ENCODE measurements at regions not wholly inside any gene's neighbourhood (a gene's known extent, or its start where the extent isn't known, plus 50 kb on each side); places are given as distances from the start of the nearest gene placed in this dataset.

GRCh38 chr5:172545291-172545801, 91.0 kb upstream of the SH3PXD2B start:
- H3K4me1 ChIP-seq, result no peaks in the 10 kb centered on the region
- no peaks in the 10 kb centered on the region for H3K9me3 Mint-ChIP-seq (ENCODE audit: unreplicated experiment)
- H3K4me3 ChIP-seq (ENCODE audit: low read depth, low read length), result no peak overlapping the region
- no peaks in the 10 kb centered on the region for H3K27me3 ChIP-seq (replicated peaks; ENCODE audit: control insufficient read depth, insufficient read depth, low read length)
- no peaks in the 10 kb centered on the region for H3K9me3 ChIP-seq
- no peak overlapping the region for H3K27ac Mint-ChIP-seq (ENCODE audit: unreplicated experiment)
- peaks cover 4% of the 10 kb centered on the region for H3K27me3 Mint-ChIP-seq (ENCODE audit: insufficient read depth, unreplicated experiment)
- DNase-seq, result no peak
- TF ChIP-seq CTCF (IDR thresholded peaks at IDR 0.05; ENCODE audit: insufficient read depth in 1 of 2, low read depth in 1 of 2, low read length in 1 of 2, severe bottlenecking in 1 of 2, unreplicated experiment in 1 of 2), result no peak
- BruUV-seq (replicated peaks), result no TSS peak
- intact Hi-C loops (cut with micrococcal nuclease; ENCODE audit: unreplicated experiment), result no loop called here
- H3K36me3 ChIP-seq (ENCODE audit: control insufficient read depth, insufficient read depth, low read length), result no peaks in the 10 kb centered on the region
- POLR2A ChIA-PET, result no interaction called here
- no peaks in the 10 kb centered on the region for H3K4me1 Mint-ChIP-seq (ENCODE audit: low read depth, unreplicated experiment)
- CTCF ChIA-PET, result no interaction called here
- no peak overlapping the region for H3K4me3 Mint-ChIP-seq (ENCODE audit: unreplicated experiment)
- H3K36me3 Mint-ChIP-seq (ENCODE audit: insufficient read depth, unreplicated experiment), result no peaks in the 10 kb centered on the region

GRCh38 chr5:172544371-172545095, 90.2 kb upstream of the SH3PXD2B start:
- peaks cover 4% of the 10 kb centered on the region for H3K27me3 Mint-ChIP-seq (ENCODE audit: insufficient read depth, unreplicated experiment)
- TF ChIP-seq CTCF (IDR thresholded peaks at IDR 0.05; ENCODE audit: insufficient read depth in 1 of 2, low read depth in 1 of 2, low read length in 1 of 2, severe bottlenecking in 1 of 2, unreplicated experiment in 1 of 2), result no peak
- H3K4me1 ChIP-seq, result no peaks in the 10 kb centered on the region
- H3K36me3 Mint-ChIP-seq (ENCODE audit: insufficient read depth, unreplicated experiment), result no peaks in the 10 kb centered on the region
- no TSS peak for BruUV-seq (replicated peaks)
- no peaks in the 10 kb centered on the region for H3K9me3 ChIP-seq
- no peaks in the 10 kb centered on the region for H3K27me3 ChIP-seq (replicated peaks; ENCODE audit: control insufficient read depth, insufficient read depth, low read length)
- no peak for DNase-seq
- no peaks in the 10 kb centered on the region for H3K4me1 Mint-ChIP-seq (ENCODE audit: low read depth, unreplicated experiment)
- POLR2A ChIA-PET, result no interaction called here
- no peak overlapping the region for H3K27ac Mint-ChIP-seq (ENCODE audit: unreplicated experiment)
- H3K4me3 Mint-ChIP-seq (ENCODE audit: unreplicated experiment), result no peak overlapping the region
- H3K9me3 Mint-ChIP-seq (ENCODE audit: unreplicated experiment), result no peaks in the 10 kb centered on the region
- no peaks in the 10 kb centered on the region for H3K36me3 ChIP-seq (ENCODE audit: control insufficient read depth, insufficient read depth, low read length)
- CTCF ChIA-PET, result no interaction called here
- H3K4me3 ChIP-seq (ENCODE audit: low read depth, low read length), result no peak overlapping the region
- intact Hi-C loops (cut with micrococcal nuclease; ENCODE audit: unreplicated experiment), result no loop called here

GRCh38 chr5:172543484-172544298, 89.4 kb upstream of the SH3PXD2B start:
- POLR2A ChIA-PET, result no interaction called here
- no TSS peak for BruUV-seq (replicated peaks)
- Mint-ChIP-seq H3K36me3 (ENCODE audit: insufficient read depth, unreplicated experiment) (no peaks in the 10 kb centered on the region), H3K4me3 (ENCODE audit: unreplicated experiment) (no peak overlapping the region), H3K27me3 (ENCODE audit: insufficient read depth, unreplicated experiment) (peaks cover 4% of the 10 kb centered on the region), H3K4me1 (ENCODE audit: low read depth, unreplicated experiment) (no peaks in the 10 kb centered on the region), H3K9me3 (ENCODE audit: unreplicated experiment) (no peaks in the 10 kb centered on the region), H3K27ac (ENCODE audit: unreplicated experiment) (no peak overlapping the region)
- Histone ChIP-seq H3K27me3 (replicated peaks; ENCODE audit: control insufficient read depth, insufficient read depth, low read length) (no peaks in the 10 kb centered on the region), H3K4me3 (ENCODE audit: low read depth, low read length) (no peak overlapping the region), H3K4me1 (no peaks in the 10 kb centered on the region), H3K9me3 (no peaks in the 10 kb centered on the region), H3K36me3 (ENCODE audit: control insufficient read depth, insufficient read depth, low read length) (no peaks in the 10 kb centered on the region)
- no peak for TF ChIP-seq CTCF (IDR thresholded peaks at IDR 0.05; ENCODE audit: insufficient read depth in 1 of 2, low read depth in 1 of 2, low read length in 1 of 2, severe bottlenecking in 1 of 2, unreplicated experiment in 1 of 2)
- DNase-seq, result no peak
- CTCF ChIA-PET, result no interaction called here
- intact Hi-C loops (cut with micrococcal nuclease; ENCODE audit: unreplicated experiment), result no loop called here

Measured in Caco-2 (cell line).